ENCODE measurements at regions not wholly inside any gene's neighbourhood (a gene's known extent, or its start where the extent isn't known, plus 50 kb on each side); places are given as distances from the start of the nearest gene placed in this dataset.
A peak's percentile ranks its signal among the peaks of the same experiment; 100 is the strongest.

DNA sequence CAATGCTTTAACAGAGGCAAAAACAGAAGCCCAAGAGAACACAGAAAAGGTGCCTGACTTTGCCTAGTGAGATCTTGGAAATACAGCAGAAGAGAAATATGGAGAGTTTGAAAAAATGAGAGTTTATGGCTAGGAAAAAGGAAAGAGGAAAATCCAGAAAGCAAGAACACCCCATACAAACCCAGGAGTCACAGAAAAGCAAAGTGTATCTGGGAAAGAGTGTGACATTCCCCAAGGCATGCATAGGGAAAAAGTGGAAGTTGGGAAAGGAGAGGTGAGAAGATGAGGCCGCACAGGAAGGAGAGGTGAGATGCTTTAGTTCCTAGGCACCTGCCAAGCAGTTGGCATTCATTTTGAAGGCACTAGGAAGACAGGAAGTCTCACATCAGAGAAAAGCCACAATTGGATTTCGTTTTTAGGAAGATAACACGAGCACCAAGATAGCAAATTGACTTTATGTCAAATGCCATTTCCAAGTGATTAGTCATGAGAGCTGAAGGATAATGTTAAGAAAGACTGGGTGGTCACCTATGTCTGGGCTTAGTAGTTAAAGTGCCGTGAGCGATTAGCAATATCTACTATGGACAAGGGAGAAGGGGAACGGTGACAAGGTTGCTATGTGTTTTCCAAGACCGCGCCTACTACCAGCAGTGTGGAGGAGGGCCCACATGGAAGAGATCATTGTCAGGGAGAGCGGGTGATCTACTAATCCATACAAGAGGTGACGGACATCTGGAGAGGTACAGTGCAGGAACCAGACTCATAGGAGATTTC is 224.1 kb upstream of the PARD3B start:
- Histone ChIP-seq H3K9me3 (no peaks in the 10 kb centered on the region), H3K4me1 (replicated peaks) (no peaks in the 10 kb centered on the region), H3K27ac (no peak overlapping the region), H3K36me3 (no peaks in the 10 kb centered on the region), H3K4me3 (no peak overlapping the region), H3K27me3 (replicated peaks; ENCODE audit: insufficient read depth) (no peaks in the 10 kb centered on the region)
- TF ChIP-seq POLR2AphosphoS5 (IDR thresholded peaks at IDR 0.05) (no peak), POLR2A (IDR thresholded peaks at IDR 0.05) (no peak)
- TF ChIP-seq, protein P1, sequence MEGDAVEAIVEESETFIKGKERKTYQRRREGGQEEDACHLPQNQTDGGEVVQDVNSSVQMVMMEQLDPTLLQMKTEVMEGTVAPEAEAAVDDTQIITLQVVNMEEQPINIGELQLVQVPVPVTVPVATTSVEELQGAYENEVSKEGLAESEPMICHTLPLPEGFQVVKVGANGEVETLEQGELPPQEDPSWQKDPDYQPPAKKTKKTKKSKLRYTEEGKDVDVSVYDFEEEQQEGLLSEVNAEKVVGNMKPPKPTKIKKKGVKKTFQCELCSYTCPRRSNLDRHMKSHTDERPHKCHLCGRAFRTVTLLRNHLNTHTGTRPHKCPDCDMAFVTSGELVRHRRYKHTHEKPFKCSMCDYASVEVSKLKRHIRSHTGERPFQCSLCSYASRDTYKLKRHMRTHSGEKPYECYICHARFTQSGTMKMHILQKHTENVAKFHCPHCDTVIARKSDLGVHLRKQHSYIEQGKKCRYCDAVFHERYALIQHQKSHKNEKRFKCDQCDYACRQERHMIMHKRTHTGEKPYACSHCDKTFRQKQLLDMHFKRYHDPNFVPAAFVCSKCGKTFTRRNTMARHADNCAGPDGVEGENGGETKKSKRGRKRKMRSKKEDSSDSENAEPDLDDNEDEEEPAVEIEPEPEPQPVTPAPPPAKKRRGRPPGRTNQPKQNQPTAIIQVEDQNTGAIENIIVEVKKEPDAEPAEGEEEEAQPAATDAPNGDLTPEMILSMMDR (IDR thresholded peaks at IDR 0.05), result no peak
- DNase-seq (ENCODE audit: low spot score), result no peak
- WGBS, result 88% methylated on average over 10 of the region's 10 CpGs
- intact Hi-C loops (cut with DNase I), result loop anchor here (5.0 to 10.0 kb wide), 4 partner anchors 176 to 1604 kb away; no protein-coding TSS in a partner anchor

DNA sequence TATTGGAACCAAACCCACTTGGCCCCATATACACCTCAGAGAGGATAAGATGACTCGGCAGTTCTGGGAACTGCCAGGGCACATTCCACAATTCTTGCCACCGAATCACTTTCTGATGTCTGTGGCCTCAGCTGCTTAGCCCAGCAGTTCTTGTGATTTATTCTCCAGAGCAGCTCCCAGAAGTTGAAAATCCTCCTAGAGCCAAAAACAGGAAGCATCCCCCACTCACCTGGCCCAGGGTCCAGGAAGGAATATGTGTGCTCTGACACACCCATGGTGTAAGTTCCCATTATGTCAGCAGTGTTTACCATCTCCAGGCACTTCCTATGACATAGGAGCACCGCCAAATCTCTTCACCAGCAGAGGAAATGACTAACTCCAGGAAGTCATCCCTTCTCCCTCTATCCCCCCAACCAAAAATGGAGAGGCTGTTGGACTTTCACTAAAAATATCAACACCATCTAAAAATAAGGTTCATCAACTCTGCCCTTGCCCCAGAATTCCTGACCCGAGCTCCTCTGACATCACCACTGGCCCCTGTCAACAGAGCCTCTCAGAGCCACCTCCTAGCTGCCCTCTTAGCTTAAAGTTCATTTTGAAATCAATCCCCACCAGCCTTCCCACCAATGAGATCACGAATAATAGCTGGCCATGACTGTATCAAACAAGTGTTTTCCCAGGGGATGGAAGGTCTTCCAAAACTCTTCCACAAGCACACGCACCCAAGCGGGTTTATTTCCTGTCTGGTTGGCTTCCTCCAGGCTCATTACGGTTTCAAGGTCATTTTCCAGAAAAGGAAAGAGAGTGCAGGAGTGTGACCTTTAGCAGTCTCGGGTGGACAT is 223.1 kb upstream of the PARD3B start:
- Histone ChIP-seq H3K27me3 (replicated peaks; ENCODE audit: insufficient read depth) (no peaks in the 10 kb centered on the region), H3K9me3 (no peaks in the 10 kb centered on the region), H3K4me3 (no peak overlapping the region), H3K27ac (no peak overlapping the region), H3K36me3 (no peaks in the 10 kb centered on the region), H3K4me1 (replicated peaks) (no peaks in the 10 kb centered on the region)
- intact Hi-C loops (cut with DNase I), result loop anchor here (5.0 to 10.0 kb wide), 4 partner anchors 177 to 1603 kb away; no protein-coding TSS in a partner anchor
- TF ChIP-seq, protein P1 (IDR thresholded peaks at IDR 0.05), result no peak
- TF ChIP-seq POLR2A (IDR thresholded peaks at IDR 0.05), result no peak
- TF ChIP-seq POLR2AphosphoS5 (IDR thresholded peaks at IDR 0.05), result peak; percentile 25
- 70% methylated on average over 9 of the region's 9 CpGs for WGBS
- DNase-seq (ENCODE audit: low spot score), result peak; percentile 19

DNA sequence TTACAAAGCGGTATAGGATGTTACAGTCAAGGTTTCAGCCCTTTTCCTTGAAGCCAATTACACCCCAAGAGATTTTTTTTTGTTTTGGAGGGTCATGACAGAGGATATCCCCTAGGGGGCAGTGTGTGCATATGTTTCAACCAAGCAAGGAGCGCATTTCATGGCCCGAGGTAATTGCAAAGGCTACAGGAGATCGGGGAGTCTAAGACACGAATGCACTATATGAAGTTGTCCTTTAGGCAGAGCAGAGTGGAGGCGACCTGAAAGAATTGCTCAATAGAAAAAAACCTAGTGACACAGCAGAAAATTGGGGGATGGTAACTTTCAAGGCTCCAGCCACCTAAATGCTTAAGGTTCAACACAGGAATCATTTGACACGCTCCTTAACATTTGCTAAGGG is 219.8 kb upstream of the PARD3B start:
- no peak overlapping the region for H3K27ac ChIP-seq
- no peak overlapping the region for H3K4me3 ChIP-seq
- no peaks in the 10 kb centered on the region for H3K36me3 ChIP-seq
- H3K4me1 ChIP-seq (replicated peaks), result no peaks in the 10 kb centered on the region
- intact Hi-C loops (cut with DNase I), result loop anchor here (2.0 to 10.0 kb wide), 5 partner anchors 181 to 1599 kb away; no protein-coding TSS in a partner anchor
- DNase-seq (ENCODE audit: low spot score), result peak; percentile 58
- 17% methylated on average over 7 of the region's 7 CpGs for WGBS
- TF ChIP-seq, protein P1 (IDR thresholded peaks at IDR 0.05), result peak; percentile 71 to 90 (median 88)
- TF ChIP-seq POLR2A (IDR thresholded peaks at IDR 0.05) (no peak), POLR2AphosphoS5 (IDR thresholded peaks at IDR 0.05) (peak; percentile 20)
- H3K9me3 ChIP-seq, result no peaks in the 10 kb centered on the region
- no peaks in the 10 kb centered on the region for H3K27me3 ChIP-seq (replicated peaks; ENCODE audit: insufficient read depth)

DNA sequence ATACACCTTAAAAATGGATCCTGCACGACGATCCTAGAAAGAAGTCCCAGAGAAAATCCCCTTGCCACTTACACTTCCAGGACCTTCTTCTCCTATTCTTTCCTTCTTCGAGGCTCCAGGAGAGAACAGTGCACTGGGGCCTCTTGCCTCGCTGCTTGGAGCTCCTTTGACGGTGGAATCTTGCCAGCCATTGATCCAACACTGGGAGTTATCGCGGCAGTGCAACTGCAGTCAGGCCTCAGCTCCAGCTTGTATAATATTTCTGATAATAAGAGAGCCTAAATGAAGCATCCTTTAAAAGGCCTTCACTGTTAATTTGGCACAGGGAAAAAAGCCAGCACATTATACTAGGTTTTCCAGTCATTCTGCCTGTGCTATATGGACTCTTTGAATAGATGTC is 216.9 kb upstream of the PARD3B start:
- intact Hi-C loops (cut with DNase I), result loop anchor here (5.0 to 10.0 kb wide), 4 partner anchors 184 to 1596 kb away; no protein-coding TSS in a partner anchor
- Histone ChIP-seq H3K4me3 (no peak overlapping the region), H3K27ac (no peak overlapping the region), H3K4me1 (replicated peaks) (no peaks in the 10 kb centered on the region), H3K9me3 (no peaks in the 10 kb centered on the region), H3K36me3 (no peaks in the 10 kb centered on the region), H3K27me3 (replicated peaks; ENCODE audit: insufficient read depth) (no peaks in the 10 kb centered on the region)
- no peak for DNase-seq (ENCODE audit: low spot score)
- TF ChIP-seq, protein P1 (IDR thresholded peaks at IDR 0.05), result no peak
- 93% methylated on average over 7 of the region's 7 CpGs for WGBS

Data from prostate gland (tissue), 2 donors.